Activated T-helper 1 cell treated with anti-CD3 and anti-CD28 coated beads, Interleukin-12 subunit alpha, Interleukin-12 subunit beta, Interleukin-2, Interleukin-4 antibody, amounts not matched to agents 30 ng/mL and 10 ng/mL and 1 ng/mL, durations not matched to agents 14 hours and 24 hours and 36 hours (primary cell): ENCODE measurements at regions not wholly inside any gene's neighbourhood (a gene's known extent, or its start where the extent isn't known, plus 50 kb on each side); places are given as distances from the start of the nearest gene placed in this dataset.

Experiments
- DNase-seq: peaks from one replicate; pipeline ENCODE4 v3.0.0; 2021; ENCODE audit warnings: low spot score
- H3K27ac Mint-ChIP-seq: one replicate; pipeline ENCODE4 v1.8.0; 2021; ENCODE audit warnings: mild to moderate bottlenecking, mixed read lengths
- H3K27me3 Mint-ChIP-seq: one replicate; pipeline ENCODE4 v1.8.0; 2022; ENCODE audit warnings: mild to moderate bottlenecking, moderate library complexity, mixed read lengths; ENCODE audit not compliant: insufficient read depth
- H3K36me3 Mint-ChIP-seq: one replicate; pipeline ENCODE4 v1.8.0; 2021; ENCODE audit warnings: low read depth, mixed read lengths
- H3K4me1 Mint-ChIP-seq: one replicate; pipeline ENCODE4 v1.8.0; 2021; ENCODE audit warnings: low read depth, mixed read lengths
- H3K4me3 Mint-ChIP-seq: one replicate; pipeline ENCODE4 v1.8.0; 2021; ENCODE audit warnings: mild to moderate bottlenecking, moderate library complexity, mixed read lengths
- H3K9me3 Mint-ChIP-seq: one replicate; pipeline ENCODE4 v1.8.0; 2021; ENCODE audit warnings: mixed read lengths
- intact Hi-C: fragments of 100-400 bp; cut with micrococcal nuclease; formaldehyde crosslinking; loops from one replicate; pipeline ENCODE4 v1.15.1; 2024

DNA sequence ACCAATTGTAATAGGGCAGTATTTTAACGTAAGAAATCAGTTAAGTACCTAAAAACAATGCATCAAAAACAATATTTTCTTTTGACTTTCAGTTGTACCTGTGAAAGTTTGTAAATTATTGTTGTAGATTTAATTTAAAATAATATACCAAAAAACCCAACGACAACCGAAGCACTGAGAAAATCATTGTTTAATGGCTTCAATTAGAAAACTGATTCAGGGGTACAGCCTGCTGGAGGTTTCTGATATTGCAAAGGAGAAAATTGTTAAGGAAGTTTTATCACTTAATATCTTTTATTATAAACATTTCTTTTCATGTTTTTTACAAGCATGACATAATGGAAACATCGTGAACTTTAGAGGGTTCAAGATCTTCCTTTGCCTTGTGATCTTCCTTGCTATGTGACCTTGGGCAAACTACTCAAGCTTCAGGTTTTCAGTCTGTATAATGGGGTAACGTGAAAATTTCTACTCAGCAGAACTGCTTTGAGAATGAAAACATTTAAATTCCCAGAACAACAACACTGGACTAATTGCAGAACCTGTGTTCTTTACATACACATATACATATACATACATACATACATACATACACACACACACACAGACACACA, 76.3 kb upstream of the GLS start:
- no peak overlapping the region for H3K4me3 Mint-ChIP-seq
- H3K36me3 Mint-ChIP-seq, result no peaks in the 10 kb centered on the region
- no peaks in the 10 kb centered on the region for H3K27me3 Mint-ChIP-seq
- H3K27ac Mint-ChIP-seq, result no peak overlapping the region
- DNase-seq, result no peak
- H3K9me3 Mint-ChIP-seq, result no peaks in the 10 kb centered on the region
- peaks cover 22% of the 10 kb centered on the region for H3K4me1 Mint-ChIP-seq
- intact Hi-C loops, result loop anchor here (1.0 to 5.0 kb wide), 6 partner anchors 13 to 782 kb away; no protein-coding TSS in a partner anchor

DNA sequence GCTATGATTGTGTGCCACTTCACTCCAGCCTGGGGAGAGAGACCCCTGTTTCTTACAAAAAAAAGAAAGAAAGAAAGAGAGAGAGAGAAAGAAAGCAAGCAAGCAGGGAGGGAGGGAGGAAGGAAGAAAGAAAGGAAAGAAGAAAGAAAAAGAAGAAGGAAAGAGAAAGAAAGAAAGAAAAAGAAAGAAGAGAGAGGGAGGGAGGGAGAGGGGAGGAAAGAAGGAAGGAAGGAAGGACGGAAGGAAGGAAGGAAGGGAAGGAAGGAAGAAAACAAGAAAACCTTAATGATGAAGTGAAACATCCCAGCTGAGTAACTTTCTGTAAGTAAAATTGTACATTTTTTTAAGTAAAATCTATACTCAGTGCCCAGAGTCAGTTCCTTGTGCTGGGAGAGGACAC, 75.5 kb upstream of the GLS start:
- no peak overlapping the region for H3K4me3 Mint-ChIP-seq
- no peaks in the 10 kb centered on the region for H3K27me3 Mint-ChIP-seq
- DNase-seq, result no peak
- no peaks in the 10 kb centered on the region for H3K36me3 Mint-ChIP-seq
- no peaks in the 10 kb centered on the region for H3K9me3 Mint-ChIP-seq
- no peak overlapping the region for H3K27ac Mint-ChIP-seq
- H3K4me1 Mint-ChIP-seq, result peaks cover 28% of the 10 kb centered on the region
- intact Hi-C loops, result loop anchor here (2.0 to 5.0 kb wide), 3 partner anchors 14 to 716 kb away; partner anchors contain the start of gene NEMP2

DNA sequence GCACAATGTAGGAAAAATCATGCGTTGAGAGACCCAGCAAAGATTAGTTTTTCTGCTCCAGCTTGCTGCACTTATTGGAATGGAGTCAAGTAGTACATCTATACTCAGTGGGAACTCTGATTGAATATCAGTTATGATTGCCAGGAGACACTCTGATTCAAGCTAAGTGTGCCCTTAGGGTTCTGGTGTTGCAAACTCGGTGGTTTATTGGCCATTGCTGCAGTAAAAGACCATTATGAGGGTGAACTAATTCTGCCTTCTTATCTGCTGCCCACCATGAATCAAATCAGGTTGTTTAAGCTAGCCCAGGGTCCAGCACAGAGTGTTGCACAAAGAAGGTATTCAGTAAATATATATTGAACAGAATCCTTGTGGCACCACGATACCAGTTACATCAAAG, 74.8 kb upstream of the GLS start:
- intact Hi-C loops, result loop anchor here (2.0 to 5.0 kb wide), 3 partner anchors 15 to 717 kb away; partner anchors contain the start of gene NEMP2
- H3K27me3 Mint-ChIP-seq, result no peaks in the 10 kb centered on the region

DNA sequence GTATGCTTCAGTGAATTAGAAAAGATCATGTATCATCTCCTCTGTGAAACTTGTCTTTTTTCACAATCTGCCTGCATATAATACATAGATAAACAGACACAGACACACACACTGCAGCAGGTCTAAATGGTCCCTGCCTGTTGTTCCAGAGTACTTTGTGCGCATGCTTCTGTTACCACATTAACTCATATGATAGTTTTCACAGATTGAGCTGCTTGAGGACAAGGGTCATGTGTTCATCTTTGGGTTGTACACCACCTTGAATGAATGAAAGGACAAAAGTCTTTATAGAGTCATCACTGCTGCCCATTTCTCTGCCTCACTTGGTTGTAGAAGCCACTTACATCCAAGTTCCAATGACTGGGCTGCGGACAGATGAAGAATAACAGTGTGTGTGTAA, 72.7 kb upstream of the GLS start:
- H3K27ac Mint-ChIP-seq, result no peak overlapping the region
- no peaks in the 10 kb centered on the region for H3K9me3 Mint-ChIP-seq
- no peaks in the 10 kb centered on the region for H3K36me3 Mint-ChIP-seq
- H3K4me3 Mint-ChIP-seq, result no peak overlapping the region
- DNase-seq, result no peak
- H3K4me1 Mint-ChIP-seq, result peaks cover 29% of the 10 kb centered on the region
- intact Hi-C loops, result loop anchor here (5.0 kb wide), 1 partner anchor 276 kb away; the partner anchor contains the start of gene NEMP2
- no peaks in the 10 kb centered on the region for H3K27me3 Mint-ChIP-seq

More for the DNA sequence above, 74.8 kb upstream of the GLS start:
- Mint-ChIP-seq H3K4me1 (peaks cover 31% of the 10 kb centered on the region), H3K27ac (no peak overlapping the region), H3K9me3 (no peaks in the 10 kb centered on the region), H3K4me3 (no peak overlapping the region), H3K36me3 (no peaks in the 10 kb centered on the region)
- no peak for DNase-seq

DNA sequence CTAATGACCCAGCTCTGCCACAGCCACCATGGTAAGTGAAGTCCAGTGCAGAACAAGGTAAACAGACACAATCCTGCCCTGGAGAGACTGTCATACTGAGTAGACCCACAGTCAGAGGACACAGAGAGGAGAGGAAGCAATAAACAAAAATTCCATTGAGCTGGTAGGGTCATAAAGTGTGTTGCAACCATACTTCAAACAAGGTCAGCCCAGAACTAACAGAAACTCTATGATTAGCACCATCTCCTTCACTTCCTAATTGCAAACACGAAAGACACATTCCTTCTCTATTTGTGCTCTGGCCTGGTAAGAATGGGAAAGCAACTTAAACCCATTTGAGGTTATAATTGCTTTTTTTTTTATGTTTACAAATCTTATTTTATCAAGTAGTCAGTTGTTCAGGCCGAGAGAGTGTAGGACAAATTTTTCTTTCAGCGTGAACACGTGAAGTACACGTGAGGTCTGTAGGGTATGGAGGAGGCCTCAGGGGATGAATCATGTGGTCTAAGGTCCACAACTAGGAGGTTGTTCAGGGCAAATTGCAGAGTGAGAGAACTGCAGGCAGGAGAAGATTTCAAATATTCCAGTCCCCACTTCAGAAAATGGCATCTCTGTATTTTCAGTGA, 71.4 kb upstream of the GLS start:
- Mint-ChIP-seq H3K4me1 (peaks cover 29% of the 10 kb centered on the region), H3K36me3 (no peaks in the 10 kb centered on the region), H3K4me3 (no peak overlapping the region), H3K27me3 (no peaks in the 10 kb centered on the region), H3K27ac (no peak overlapping the region), H3K9me3 (no peaks in the 10 kb centered on the region)
- DNase-seq, result no peak
- intact Hi-C loops, result loop anchor here (5.0 kb wide), 1 partner anchor 277 kb away; the partner anchor contains the start of gene NEMP2

DNA sequence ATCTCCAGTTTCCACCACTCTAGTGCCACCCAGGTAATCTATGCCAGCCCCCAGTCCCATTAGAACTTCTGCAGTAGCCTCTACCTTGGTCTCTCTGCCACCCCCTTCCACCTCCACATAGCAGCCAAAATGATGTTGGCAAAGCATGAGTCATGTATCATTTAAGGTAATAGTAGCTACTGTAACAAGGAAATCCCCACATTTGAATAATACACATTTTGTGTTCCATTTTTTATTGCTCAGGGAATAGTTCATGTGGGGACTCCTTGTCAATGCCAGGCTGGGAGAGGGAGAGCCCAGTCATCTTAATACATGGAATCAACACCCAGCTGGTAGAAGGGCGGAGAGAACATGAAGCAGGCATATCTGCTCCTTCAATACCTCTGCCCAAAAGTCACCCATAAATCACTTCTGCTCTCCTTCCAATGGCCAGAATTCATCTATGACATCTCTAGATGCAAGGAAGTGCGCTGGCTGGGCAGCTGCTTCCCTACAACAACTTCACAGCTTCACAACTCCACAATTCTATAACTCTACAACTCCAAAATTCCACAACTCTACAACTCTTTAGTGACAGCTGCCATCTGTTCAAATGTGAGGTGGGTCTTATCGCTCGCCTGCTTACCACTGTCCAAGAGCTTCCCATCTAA, 70.6 kb upstream of the GLS start:
- no peak for DNase-seq
- no peak overlapping the region for H3K27ac Mint-ChIP-seq
- H3K9me3 Mint-ChIP-seq, result no peaks in the 10 kb centered on the region
- H3K27me3 Mint-ChIP-seq, result no peaks in the 10 kb centered on the region
- peaks cover 29% of the 10 kb centered on the region for H3K4me1 Mint-ChIP-seq
- H3K36me3 Mint-ChIP-seq, result no peaks in the 10 kb centered on the region
- intact Hi-C loops, result loop anchor here (2.0 to 10.0 kb wide), 3 partner anchors 31 to 1685 kb away; partner anchors contain the start of gene NEMP2
- no peak overlapping the region for H3K4me3 Mint-ChIP-seq

DNA sequence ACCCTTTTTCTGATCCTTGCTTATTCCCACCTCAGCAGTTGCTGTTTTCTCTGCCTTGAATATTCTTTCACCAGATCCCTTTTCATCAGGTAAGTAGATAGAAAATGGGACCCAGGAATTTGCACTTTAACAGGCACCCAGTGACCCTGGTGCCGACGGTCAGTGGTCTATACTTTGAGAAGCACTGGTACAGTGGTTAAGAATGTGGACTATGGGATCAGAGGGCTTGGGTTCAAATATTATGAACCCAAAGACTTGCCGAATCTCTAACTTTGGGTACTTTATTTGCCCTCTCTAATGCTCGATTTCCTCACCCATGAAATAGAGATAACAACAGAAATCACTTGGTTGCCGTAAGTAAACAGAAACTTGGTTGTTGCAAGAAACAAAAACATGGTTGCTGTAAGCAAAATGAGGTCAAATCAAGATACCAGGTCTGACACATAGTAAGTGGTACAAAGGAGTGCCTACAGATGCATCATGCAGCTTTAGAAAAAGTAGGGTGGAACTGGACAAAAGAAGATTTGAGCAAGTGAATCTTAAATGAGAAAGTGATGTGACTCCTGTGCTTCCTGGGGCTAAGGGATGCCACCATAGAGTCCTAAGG, 69.5 kb upstream of the GLS start:
- no peak for DNase-seq
- Mint-ChIP-seq H3K4me1 (peaks cover 29% of the 10 kb centered on the region), H3K27me3 (no peaks in the 10 kb centered on the region), H3K9me3 (peaks cover under 1% of the 10 kb centered on the region), H3K4me3 (no peak overlapping the region), H3K36me3 (no peaks in the 10 kb centered on the region), H3K27ac (no peak overlapping the region)
- intact Hi-C loops, result loop anchor here (2.0 to 10.0 kb wide), 2 partner anchors 30 to 1684 kb away; no protein-coding TSS in a partner anchor

DNA sequence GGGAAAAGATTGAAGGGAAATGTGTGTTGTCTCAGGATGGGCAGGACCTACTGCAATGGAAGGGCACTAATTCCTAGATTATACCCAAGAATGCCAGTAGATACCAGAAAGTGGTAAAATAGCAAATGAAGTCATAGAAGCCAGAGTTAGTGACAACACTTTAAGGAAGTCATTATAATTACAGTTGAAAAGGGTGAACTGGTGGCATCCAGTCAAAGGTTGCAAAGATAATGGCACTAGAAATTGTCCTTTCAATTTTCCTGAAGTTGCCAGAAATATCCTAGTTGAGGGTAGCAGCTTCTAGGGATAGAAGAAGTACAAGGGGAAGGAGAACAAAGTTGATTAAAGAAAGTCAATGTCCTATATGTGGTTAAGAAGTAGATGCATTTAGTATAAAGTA, 68.8 kb upstream of the GLS start:
- H3K27ac Mint-ChIP-seq, result no peak overlapping the region
- H3K27me3 Mint-ChIP-seq, result no peaks in the 10 kb centered on the region
- no peaks in the 10 kb centered on the region for H3K36me3 Mint-ChIP-seq
- intact Hi-C loops, result loop anchor here (2.0 to 10.0 kb wide), 2 partner anchors 29 to 1683 kb away; no protein-coding TSS in a partner anchor
- H3K4me1 Mint-ChIP-seq, result peaks cover 29% of the 10 kb centered on the region
- no peak for DNase-seq
- peaks cover 7% of the 10 kb centered on the region for H3K9me3 Mint-ChIP-seq
- no peak overlapping the region for H3K4me3 Mint-ChIP-seq

DNA sequence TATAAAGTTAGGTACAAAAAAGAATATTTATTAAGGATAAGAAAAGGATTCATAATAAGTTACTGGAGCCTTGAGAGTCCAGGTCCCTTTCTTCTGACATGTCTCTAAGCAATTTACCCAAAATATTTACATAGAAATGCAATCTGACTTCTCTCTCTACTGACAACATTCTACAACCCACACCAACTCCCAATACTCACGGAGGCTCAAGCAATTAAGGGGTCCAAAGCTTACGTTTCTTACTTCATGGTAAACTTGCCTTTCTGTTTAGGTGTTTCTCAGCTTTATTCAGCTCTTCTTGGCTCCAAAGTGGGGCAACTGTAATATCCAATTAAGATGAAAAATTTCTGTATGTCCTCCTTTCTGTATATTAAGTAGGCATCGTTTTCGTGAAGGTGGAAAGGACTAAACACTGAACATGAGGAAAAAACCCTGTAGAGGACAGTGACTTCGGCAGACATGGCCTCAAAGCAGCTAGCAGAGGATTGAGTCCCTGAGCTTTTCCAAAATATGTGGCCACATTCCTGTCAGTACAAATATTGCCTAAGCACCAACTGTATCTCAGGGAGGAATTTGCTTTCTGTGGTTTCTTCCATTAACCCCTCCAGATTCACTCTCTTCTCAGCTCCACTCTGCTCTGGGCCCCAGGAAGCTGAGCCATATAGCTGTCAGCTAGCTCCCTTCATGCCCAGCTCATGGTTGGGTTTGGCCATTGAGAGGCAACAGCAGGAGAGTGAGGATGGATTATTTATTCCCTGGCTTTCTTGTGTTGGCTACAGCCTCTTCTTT, 67.9 kb upstream of the GLS start:
- Mint-ChIP-seq H3K4me3 (no peak overlapping the region), H3K27me3 (no peaks in the 10 kb centered on the region), H3K36me3 (no peaks in the 10 kb centered on the region), H3K9me3 (peaks cover 12% of the 10 kb centered on the region), H3K27ac (no peak overlapping the region), H3K4me1 (peaks cover 24% of the 10 kb centered on the region)
- DNase-seq, result no peak
- intact Hi-C loops, result loop anchor here (10.0 kb wide), 1 partner anchor 1682 kb away; no protein-coding TSS in a partner anchor

DNA sequence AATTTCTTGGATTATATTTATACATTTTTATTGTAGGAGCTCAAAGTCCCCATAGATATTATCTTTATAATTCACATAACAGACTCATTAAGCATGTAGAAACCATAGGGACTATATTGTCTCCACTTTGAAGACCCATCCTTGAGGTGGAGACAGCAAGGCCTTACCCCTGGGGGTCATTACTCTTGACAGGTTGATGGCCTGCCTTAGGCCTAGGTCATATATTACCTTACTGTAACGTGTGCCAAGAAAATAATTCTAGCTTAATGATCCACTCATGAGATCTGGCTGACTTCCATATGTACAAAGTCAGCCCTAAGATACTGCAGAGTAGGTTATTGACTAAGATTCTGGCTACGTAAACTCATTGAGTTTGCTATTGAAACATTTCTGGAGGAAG, 65.4 kb upstream of the GLS start:
- DNase-seq, result no peak
- intact Hi-C loops, result loop anchor here (10.0 kb wide), 1 partner anchor 1680 kb away; no protein-coding TSS in a partner anchor
- no peaks in the 10 kb centered on the region for H3K36me3 Mint-ChIP-seq
- H3K9me3 Mint-ChIP-seq, result peaks cover 12% of the 10 kb centered on the region
- H3K27me3 Mint-ChIP-seq, result no peaks in the 10 kb centered on the region
- no peak overlapping the region for H3K4me3 Mint-ChIP-seq
- H3K27ac Mint-ChIP-seq, result no peak overlapping the region
- H3K4me1 Mint-ChIP-seq, result peaks cover 10% of the 10 kb centered on the region

DNA sequence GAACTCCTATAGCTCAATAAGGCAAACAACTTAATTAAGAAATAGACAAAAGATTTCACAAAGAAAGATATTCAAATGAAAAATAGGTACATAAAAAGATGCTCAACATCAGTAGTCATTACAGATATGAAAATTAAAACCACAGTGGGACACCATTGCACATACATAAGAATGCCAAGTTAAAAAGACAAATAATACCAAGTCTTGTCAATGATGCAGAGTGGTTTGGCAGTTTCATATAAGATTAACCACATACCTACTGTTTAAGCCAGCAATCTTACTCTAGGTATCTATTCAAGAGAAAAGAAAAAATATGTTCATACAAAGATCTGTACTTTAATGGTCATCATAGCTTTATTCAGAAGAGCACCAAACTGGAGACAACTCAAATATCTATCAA, 63.5 kb upstream of the GLS start:
- intact Hi-C loops, result loop anchor here (10.0 kb wide), 1 partner anchor 1678 kb away; no protein-coding TSS in a partner anchor
- Mint-ChIP-seq H3K27me3 (no peaks in the 10 kb centered on the region), H3K9me3 (peaks cover 12% of the 10 kb centered on the region), H3K4me1 (no peaks in the 10 kb centered on the region), H3K4me3 (no peak overlapping the region), H3K27ac (no peak overlapping the region), H3K36me3 (no peaks in the 10 kb centered on the region)
- DNase-seq, result no peak

DNA sequence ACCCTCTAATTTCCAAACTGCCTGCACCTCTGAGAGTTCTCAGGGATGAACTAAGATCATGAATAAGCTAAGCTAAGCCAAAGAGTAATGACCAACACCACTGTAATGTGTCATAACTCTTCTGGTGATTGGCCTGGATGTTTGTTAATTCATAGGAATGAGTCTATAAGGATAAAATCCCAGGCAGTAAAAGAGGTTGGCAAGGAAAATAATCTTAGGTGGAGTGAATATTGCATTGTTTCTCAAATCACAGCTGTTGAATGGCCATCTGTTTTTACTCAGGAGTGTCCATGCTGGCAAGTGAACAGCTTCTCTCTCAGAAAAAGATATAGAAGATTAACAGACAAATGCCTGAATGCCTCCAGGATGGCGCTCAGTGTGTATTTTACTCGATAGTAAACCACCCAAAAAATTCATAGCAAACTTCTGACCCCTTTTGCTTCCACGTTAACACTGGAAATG, 60.8 kb upstream of the GLS start:
- intact Hi-C loops, result loop anchor here (10.0 kb wide), 1 partner anchor 1675 kb away; no protein-coding TSS in a partner anchor
- no peaks in the 10 kb centered on the region for H3K27me3 Mint-ChIP-seq

More for the DNA sequence above, 60.8 kb upstream of the GLS start:
- no peak for DNase-seq
- no peak overlapping the region for H3K4me3 Mint-ChIP-seq
- H3K4me1 Mint-ChIP-seq, result no peaks in the 10 kb centered on the region
- no peak overlapping the region for H3K27ac Mint-ChIP-seq
- H3K9me3 Mint-ChIP-seq, result peaks cover 12% of the 10 kb centered on the region
- H3K36me3 Mint-ChIP-seq, result no peaks in the 10 kb centered on the region
